HCT116 (cell line): ENCODE measurements at regions not wholly inside any gene's neighbourhood (a gene's known extent, or its start where the extent isn't known, plus 50 kb on each side); places are given as distances from the start of the nearest gene placed in this dataset.

Source experiments
- ATAC-seq: fragments of 200-7000 bp; cut with Tn5 transposase; 2 replicates; pipeline ENCODE4 v1.9.1; 2020; ENCODE audit warnings: mild to moderate bottlenecking, moderate library complexity
- BruUV-seq: library from RNA; stranded (reverse); fragments of 400-500 nt; replicated peaks from 2 replicates; lab custom pipeline; 2021; lab: Mats Ljungman, UMichigan
- CTCF ChIA-PET: fragments of 300-600 bp; sonication (Branson Sonifier 250); formaldehyde crosslinking; loops from one replicate; lab custom pipeline; 2021; ENCODE audit warnings: antibody characterized with exemption; lab: Charles Lee
- POLR2A ChIA-PET: fragments of 300-600, 350-600 bp; sonication (Branson Sonifier 250); formaldehyde crosslinking; loops from one replicate; lab custom pipeline; 2021; ENCODE audit warnings: antibody characterized with exemption; lab: Charles Lee
- RAD21 ChIA-PET, 2 experiments: fragments of 300-600 bp; sonication (Branson Sonifier 250); formaldehyde crosslinking; loops; one replicate each; lab custom pipeline; 2023; ENCODE audit warnings: low total read pairs in 2 of 2; ENCODE audit not compliant: uncharacterized antibody in 2 of 2, unreplicated experiment in 2 of 2, low non-redundant PET in 1 of 2; lab: Charles Lee
- DNase-seq: peaks from one replicate; pipeline ENCODE4 v3.0.0-alpha.2; 2010; ENCODE audit warnings: low read depth, low spot score
- H2AFZ ChIP-seq: fragments of 200-600 bp; shearing (Covaris generic), sonication (generic); 2 replicates; pipeline ENCODE4 v1.6.1; 2017; ENCODE audit warnings: low read depth, mixed run types, mixed read lengths, antibody characterized with exemption, low read length; ENCODE audit not compliant: poor library complexity, severe bottlenecking
- H3K27ac ChIP-seq: 2 replicates; pipeline ENCODE4 v1.5.1; 2012; ENCODE audit warnings: low read depth, low read length
- H3K27me3 ChIP-seq: fragments of 200-600 bp; sonication (generic); 2 replicates; pipeline ENCODE4 v1.6.1; 2016; ENCODE audit warnings: mixed run types, low read length, mixed read lengths; ENCODE audit not compliant: insufficient read depth
- H3K36me3 ChIP-seq, 2 experiments: fragments of 200-500 bp in 1 of 2; fragments of 200-600 bp in 1 of 2; sonication (Bioruptor generic) in 1 of 2; sonication (generic) in 1 of 2; 2 replicates each; pipeline versions ENCODE4 v1.5.1 to v1.6.1; 2014 to 2016; ENCODE audit warnings: low read length in 2 of 2, inconsistent platforms in 1 of 2, mixed read lengths in 1 of 2, mixed run types in 1 of 2; ENCODE audit not compliant: insufficient read depth in 2 of 2, control insufficient read depth in 1 of 2
- H3K4me1 ChIP-seq, 2 experiments: fragments of 200-600 bp in 1 of 2; sonication (generic) in 1 of 2; 2 replicates each; pipeline versions ENCODE4 v1.5.1 to v1.6.1; 2012 to 2017; ENCODE audit warnings: low read length in 2 of 2, inconsistent platforms in 1 of 2, mild to moderate bottlenecking in 1 of 2, mixed read lengths in 1 of 2, mixed run types in 1 of 2, moderate library complexity in 1 of 2; ENCODE audit not compliant: insufficient read depth in 2 of 2, control insufficient read depth in 1 of 2
- H3K4me2 ChIP-seq: fragments of 200-600 bp; sonication (generic); 2 replicates; pipeline ENCODE4 v1.6.1; 2017; ENCODE audit warnings: mixed run types, low read length, mixed read lengths
- H3K4me3 ChIP-seq, 2 experiments: fragments of 200-600 bp in 1 of 2; sonication (generic) in 1 of 2; replicated peaks in 1 of 2; 2 replicates each; pipeline ENCODE4 v1.5.1; 2011 to 2016; ENCODE audit warnings: low read length in 2 of 2, control low read depth in 1 of 2, low read depth in 1 of 2, mild to moderate bottlenecking in 1 of 2, mixed read lengths in 1 of 2, mixed run types in 1 of 2
- H3K79me2 ChIP-seq: fragments of 200-600 bp; sonication (generic); 2 replicates; pipeline ENCODE4 v1.6.1; 2017; ENCODE audit warnings: mild to moderate bottlenecking, mixed run types, low read length, moderate library complexity, mixed read lengths; ENCODE audit not compliant: insufficient read depth
- H3K9ac ChIP-seq: fragments of 200-600 bp; sonication (generic); 2 replicates; pipeline ENCODE4 v1.6.1; 2016; ENCODE audit warnings: low read length, mixed read lengths
- H3K9me2 ChIP-seq: fragments of 200-600 bp; sonication (generic), shearing (Covaris generic); 2 replicates; pipeline ENCODE4 v1.6.1; 2017; ENCODE audit warnings: mixed run types, mild to moderate bottlenecking, moderate library complexity; ENCODE audit not compliant: insufficient read depth
- H3K9me3 ChIP-seq, 2 experiments: fragments of 200-500 bp in 1 of 2; fragments of 200-600 bp in 1 of 2; sonication (Bioruptor generic) in 1 of 2; sonication (generic) in 1 of 2; 2 replicates each; pipeline ENCODE4 v1.6.1; 2014 to 2017; ENCODE audit warnings: low read length in 2 of 2, mixed read lengths in 2 of 2, inconsistent platforms in 1 of 2, low read depth in 1 of 2, mild to moderate bottlenecking in 1 of 2, mixed run types in 1 of 2, moderate library complexity in 1 of 2; ENCODE audit not compliant: control insufficient read depth in 1 of 2, insufficient read depth in 1 of 2
- H4K20me1 ChIP-seq: fragments of 200-600 bp; sonication (generic), shearing (Covaris generic); 2 replicates; pipeline ENCODE4 v1.6.1; 2017; ENCODE audit warnings: mixed run types, mild to moderate bottlenecking, moderate library complexity; ENCODE audit not compliant: insufficient read depth
- CBX3 ChIP-seq: IDR thresholded peaks from 2 replicates; pipeline ENCODE4 v1.6.1; 2012; ENCODE audit warnings: low read depth
- CEBPB ChIP-seq: IDR thresholded peaks from 2 replicates; pipeline ENCODE4 v1.6.1; 2012; ENCODE audit warnings: low read depth
- EGR1 ChIP-seq: IDR thresholded peaks from 2 replicates; pipeline ENCODE4 v1.6.1; 2012; ENCODE audit warnings: low read depth
- ELF1 ChIP-seq: IDR thresholded peaks from 2 replicates; pipeline ENCODE4 v1.6.1; 2012; ENCODE audit warnings: low read depth, borderline replicate concordance
- EZH2 ChIP-seq: fragments of 200-600 bp; sonication (generic); IDR thresholded peaks from 2 replicates; pipeline ENCODE4 v1.6.1; 2017; ENCODE audit warnings: antibody characterized with exemption, mixed run types
- POLR2A ChIP-seq: IDR thresholded peaks from 2 replicates; pipeline ENCODE4 v1.7.0; 2011; ENCODE audit warnings: borderline replicate concordance; ENCODE audit not compliant: insufficient read depth, insufficient read length; ENCODE audit errors: extremely low read depth
- RAD21 ChIP-seq: IDR thresholded peaks from 2 replicates; pipeline ENCODE4 v1.6.1; 2012; ENCODE audit warnings: low read depth, mild to moderate bottlenecking
- SP1 ChIP-seq: IDR thresholded peaks from 2 replicates; pipeline ENCODE4 v1.6.1; 2012; ENCODE audit warnings: low read depth
- TCF7L2 ChIP-seq: IDR thresholded peaks from 2 replicates; pipeline ENCODE4 v1.7.0; 2011; ENCODE audit warnings: borderline replicate concordance, inconsistent platforms; ENCODE audit not compliant: insufficient read depth, insufficient read length; ENCODE audit errors: extremely low read depth
- YY1 ChIP-seq: IDR thresholded peaks from 2 replicates; pipeline ENCODE4 v1.6.1; 2011; ENCODE audit warnings: low read length, low read depth, moderate library complexity, mild to moderate bottlenecking; ENCODE audit not compliant: insufficient replicate concordance; ENCODE audit errors: extremely low read depth
- ZNF274 ChIP-seq: fragments of 200-500 bp; sonication (Bioruptor generic); IDR thresholded peaks from 2 replicates; pipeline ENCODE4 v1.6.1; 2014; ENCODE audit warnings: mild to moderate bottlenecking, low read depth, low read length, inconsistent platforms
- intact Hi-C: fragments of 100-400 bp; cut with micrococcal nuclease; formaldehyde crosslinking; loops from 2 replicates; pipeline ENCODE4 v1.10.0; 2022
- TF ChIP-seq, protein P1 (sequence below), 3 experiments: fragments of 200-600 bp in 1 of 3; sonication (generic) in 1 of 3; IDR thresholded peaks in 2 of 3; conservative IDR thresholded peaks in 1 of 3; 2 replicates each; pipeline ENCODE4 v1.5.1; 2012 to 2017; ENCODE audit warnings: low read depth in 2 of 3, low read length in 2 of 3, antibody characterized with exemption in 1 of 3, borderline replicate concordance in 1 of 3, control low read depth in 1 of 3, mild to moderate bottlenecking in 1 of 3, mixed read lengths in 1 of 3, mixed run types in 1 of 3, moderate library complexity in 1 of 3; ENCODE audit not compliant: insufficient read depth in 1 of 3
- TF ChIP-seq, protein P2 (sequence below): IDR thresholded peaks from 2 replicates; pipeline ENCODE4 v1.6.1; 2012; ENCODE audit warnings: low read depth
- TF ChIP-seq, protein P3 (sequence below): IDR thresholded peaks from 2 replicates; pipeline ENCODE4 v1.6.1; 2012
- TF ChIP-seq, protein P4 (sequence below): IDR thresholded peaks from 2 replicates; pipeline ENCODE4 v1.6.1; 2012
- TF ChIP-seq, protein P5 (sequence below): IDR thresholded peaks from 2 replicates; pipeline ENCODE4 v1.6.1; 2011; ENCODE audit warnings: mild to moderate bottlenecking, low read length, moderate library complexity; ENCODE audit not compliant: insufficient replicate concordance; ENCODE audit errors: extremely low read depth

DNA sequence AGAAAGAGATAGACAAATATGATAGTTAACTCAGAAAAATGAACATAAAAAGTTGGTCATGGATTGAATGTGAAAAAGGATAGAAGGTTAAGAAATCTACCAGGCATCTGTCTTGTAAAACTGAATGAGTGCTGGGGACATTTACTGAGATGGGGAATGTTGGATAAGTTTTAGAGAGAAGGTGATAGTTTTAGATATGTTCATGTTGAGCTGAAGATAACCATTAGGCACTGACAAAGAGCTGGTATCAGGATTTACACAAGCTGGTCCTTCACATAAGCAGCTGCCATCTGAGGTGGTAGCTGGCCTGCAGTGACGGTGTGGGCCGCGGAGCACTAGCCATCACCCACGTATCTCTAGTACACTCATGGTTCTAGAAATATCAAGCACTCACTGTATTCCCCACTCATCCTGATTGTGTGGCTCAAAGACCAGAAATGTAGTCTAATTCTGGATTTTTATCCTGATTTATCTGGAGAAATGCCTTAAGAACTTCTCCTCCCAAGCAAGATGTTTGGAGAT is 194.4 kb upstream of the KCNJ16 start:
- Histone ChIP-seq H3K9ac (no peak overlapping the region), H2AFZ (no peak overlapping the region), H3K4me3 (no peak overlapping the region), H3K27me3 (no peaks in the 10 kb centered on the region), H4K20me1 (no peaks in the 10 kb centered on the region), H3K4me2 (no peak overlapping the region), H3K9me2 (no peaks in the 10 kb centered on the region), H3K4me1 (no peaks in the 10 kb centered on the region), H3K79me2 (no peaks in the 10 kb centered on the region), H3K36me3 (no peaks in the 10 kb centered on the region), H3K27ac (no peak overlapping the region), H3K9me3 (peaks cover 19 to 24% of the 10 kb centered on the region in 2 experiments; a peak in 3 of 4 replicates)
- intact Hi-C loops: no loop called here
- DNase-seq: no peak
- no TSS peak for BruUV-seq
- no peak for ATAC-seq
- POLR2A ChIA-PET: no interaction called here
- RAD21 ChIA-PET: no interaction called here
- TF ChIP-seq EZH2: no peak
- TF ChIP-seq YY1: no peak
- TF ChIP-seq ELF1: no peak
- TF ChIP-seq EGR1: no peak
- TF ChIP-seq TCF7L2: no peak
- TF ChIP-seq RAD21: no peak
- TF ChIP-seq SP1: no peak
- TF ChIP-seq, protein P1, sequence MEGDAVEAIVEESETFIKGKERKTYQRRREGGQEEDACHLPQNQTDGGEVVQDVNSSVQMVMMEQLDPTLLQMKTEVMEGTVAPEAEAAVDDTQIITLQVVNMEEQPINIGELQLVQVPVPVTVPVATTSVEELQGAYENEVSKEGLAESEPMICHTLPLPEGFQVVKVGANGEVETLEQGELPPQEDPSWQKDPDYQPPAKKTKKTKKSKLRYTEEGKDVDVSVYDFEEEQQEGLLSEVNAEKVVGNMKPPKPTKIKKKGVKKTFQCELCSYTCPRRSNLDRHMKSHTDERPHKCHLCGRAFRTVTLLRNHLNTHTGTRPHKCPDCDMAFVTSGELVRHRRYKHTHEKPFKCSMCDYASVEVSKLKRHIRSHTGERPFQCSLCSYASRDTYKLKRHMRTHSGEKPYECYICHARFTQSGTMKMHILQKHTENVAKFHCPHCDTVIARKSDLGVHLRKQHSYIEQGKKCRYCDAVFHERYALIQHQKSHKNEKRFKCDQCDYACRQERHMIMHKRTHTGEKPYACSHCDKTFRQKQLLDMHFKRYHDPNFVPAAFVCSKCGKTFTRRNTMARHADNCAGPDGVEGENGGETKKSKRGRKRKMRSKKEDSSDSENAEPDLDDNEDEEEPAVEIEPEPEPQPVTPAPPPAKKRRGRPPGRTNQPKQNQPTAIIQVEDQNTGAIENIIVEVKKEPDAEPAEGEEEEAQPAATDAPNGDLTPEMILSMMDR (IDR thresholded peaks at IDR 0.05 in 2 of 3, conservative IDR thresholded peaks at IDR 0.05 in 1 of 3; ENCODE audit: borderline replicate concordance in 1 of 3, insufficient read depth in 1 of 3, low read depth in 2 of 3, low read length in 2 of 3): no peak
- TF ChIP-seq, protein P2, sequence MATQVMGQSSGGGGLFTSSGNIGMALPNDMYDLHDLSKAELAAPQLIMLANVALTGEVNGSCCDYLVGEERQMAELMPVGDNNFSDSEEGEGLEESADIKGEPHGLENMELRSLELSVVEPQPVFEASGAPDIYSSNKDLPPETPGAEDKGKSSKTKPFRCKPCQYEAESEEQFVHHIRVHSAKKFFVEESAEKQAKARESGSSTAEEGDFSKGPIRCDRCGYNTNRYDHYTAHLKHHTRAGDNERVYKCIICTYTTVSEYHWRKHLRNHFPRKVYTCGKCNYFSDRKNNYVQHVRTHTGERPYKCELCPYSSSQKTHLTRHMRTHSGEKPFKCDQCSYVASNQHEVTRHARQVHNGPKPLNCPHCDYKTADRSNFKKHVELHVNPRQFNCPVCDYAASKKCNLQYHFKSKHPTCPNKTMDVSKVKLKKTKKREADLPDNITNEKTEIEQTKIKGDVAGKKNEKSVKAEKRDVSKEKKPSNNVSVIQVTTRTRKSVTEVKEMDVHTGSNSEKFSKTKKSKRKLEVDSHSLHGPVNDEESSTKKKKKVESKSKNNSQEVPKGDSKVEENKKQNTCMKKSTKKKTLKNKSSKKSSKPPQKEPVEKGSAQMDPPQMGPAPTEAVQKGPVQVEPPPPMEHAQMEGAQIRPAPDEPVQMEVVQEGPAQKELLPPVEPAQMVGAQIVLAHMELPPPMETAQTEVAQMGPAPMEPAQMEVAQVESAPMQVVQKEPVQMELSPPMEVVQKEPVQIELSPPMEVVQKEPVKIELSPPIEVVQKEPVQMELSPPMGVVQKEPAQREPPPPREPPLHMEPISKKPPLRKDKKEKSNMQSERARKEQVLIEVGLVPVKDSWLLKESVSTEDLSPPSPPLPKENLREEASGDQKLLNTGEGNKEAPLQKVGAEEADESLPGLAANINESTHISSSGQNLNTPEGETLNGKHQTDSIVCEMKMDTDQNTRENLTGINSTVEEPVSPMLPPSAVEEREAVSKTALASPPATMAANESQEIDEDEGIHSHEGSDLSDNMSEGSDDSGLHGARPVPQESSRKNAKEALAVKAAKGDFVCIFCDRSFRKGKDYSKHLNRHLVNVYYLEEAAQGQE: no peak
- no peak for TF ChIP-seq CBX3
- TF ChIP-seq, protein P3, sequence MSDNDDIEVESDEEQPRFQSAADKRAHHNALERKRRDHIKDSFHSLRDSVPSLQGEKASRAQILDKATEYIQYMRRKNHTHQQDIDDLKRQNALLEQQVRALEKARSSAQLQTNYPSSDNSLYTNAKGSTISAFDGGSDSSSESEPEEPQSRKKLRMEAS: no peak
- TF ChIP-seq, protein P4, sequence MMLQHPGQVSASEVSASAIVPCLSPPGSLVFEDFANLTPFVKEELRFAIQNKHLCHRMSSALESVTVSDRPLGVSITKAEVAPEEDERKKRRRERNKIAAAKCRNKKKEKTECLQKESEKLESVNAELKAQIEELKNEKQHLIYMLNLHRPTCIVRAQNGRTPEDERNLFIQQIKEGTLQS: no peak
- no peak for TF ChIP-seq CEBPB
- no peak for TF ChIP-seq POLR2A
- TF ChIP-seq ZNF274: no peak
- TF ChIP-seq, protein P5, sequence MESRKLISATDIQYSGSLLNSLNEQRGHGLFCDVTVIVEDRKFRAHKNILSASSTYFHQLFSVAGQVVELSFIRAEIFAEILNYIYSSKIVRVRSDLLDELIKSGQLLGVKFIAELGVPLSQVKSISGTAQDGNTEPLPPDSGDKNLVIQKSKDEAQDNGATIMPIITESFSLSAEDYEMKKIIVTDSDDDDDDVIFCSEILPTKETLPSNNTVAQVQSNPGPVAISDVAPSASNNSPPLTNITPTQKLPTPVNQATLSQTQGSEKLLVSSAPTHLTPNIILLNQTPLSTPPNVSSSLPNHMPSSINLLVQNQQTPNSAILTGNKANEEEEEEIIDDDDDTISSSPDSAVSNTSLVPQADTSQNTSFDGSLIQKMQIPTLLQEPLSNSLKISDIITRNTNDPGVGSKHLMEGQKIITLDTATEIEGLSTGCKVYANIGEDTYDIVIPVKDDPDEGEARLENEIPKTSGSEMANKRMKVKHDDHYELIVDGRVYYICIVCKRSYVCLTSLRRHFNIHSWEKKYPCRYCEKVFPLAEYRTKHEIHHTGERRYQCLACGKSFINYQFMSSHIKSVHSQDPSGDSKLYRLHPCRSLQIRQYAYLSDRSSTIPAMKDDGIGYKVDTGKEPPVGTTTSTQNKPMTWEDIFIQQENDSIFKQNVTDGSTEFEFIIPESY: no peak
- CTCF ChIA-PET: no interaction called here
